ENCODE measurements at regions not wholly inside any gene's neighbourhood (a gene's known extent, or its start where the extent isn't known, plus 50 kb on each side); places are given as distances from the start of the nearest gene placed in this dataset.

GRCh38 chr5:168054091-168054490 lies 237.4 kb upstream of the WWC1 start:
- Histone ChIP-seq H3K4me1 (ENCODE audit: control insufficient read depth, insufficient read depth, low read length) (no peaks in the 10 kb centered on the region), H3K79me2 (ENCODE audit: control insufficient read depth, insufficient read depth, low read length) (no peaks in the 10 kb centered on the region), H3K9ac (ENCODE audit: control insufficient read depth, insufficient read depth, low read length) (no peak overlapping the region), H3K9me3 (replicated peaks; ENCODE audit: control insufficient read depth, insufficient read depth, low read length) (no peaks in the 10 kb centered on the region; the same call in 2 of the 3 replicates), H3K4me2 (ENCODE audit: control insufficient read depth, insufficient read depth) (no peak overlapping the region), H2AFZ (ENCODE audit: control insufficient read depth, low read depth, low read length) (no peak overlapping the region), H3K27ac (ENCODE audit: control insufficient read depth, insufficient read depth) (no peak overlapping the region), H3K27me3 (replicated peaks in 1 of 2; ENCODE audit: control insufficient read depth in 2 of 2, insufficient read depth in 2 of 2, low read length in 1 of 2) (no peaks in the 10 kb centered on the region), H4K20me1 (ENCODE audit: control insufficient read depth, insufficient read depth) (no peaks in the 10 kb centered on the region), H3K36me3 (ENCODE audit: control insufficient read depth in 2 of 2, insufficient read depth in 2 of 2, low read length in 1 of 2) (no peaks in the 10 kb centered on the region), H3K4me3 (no peak overlapping the region)
- ChIA-PET RAD21 (ENCODE audit: unreplicated experiment) (no interaction called here), SMC1A (ENCODE audit: uncharacterized antibody, unreplicated experiment) (interaction anchor here (2.2 kb wide), 1 partner anchor 7 kb away, joined by 5 read pairs; no protein-coding TSS in a partner anchor), CTCF (interaction anchor here (1.2 kb wide), 1 partner anchor 130 kb away, joined by 3 read pairs; no protein-coding TSS in a partner anchor), POLR2A (no interaction called here)
- WGBS (ENCODE audit: insufficient coverage, insufficient replicate concordance, low lambda C conversion rate, missing lambda C conversion rate) = 50% methylated on average over 2 of the region's 2 CpGs
- intact Hi-C loops (cut with micrococcal nuclease; ENCODE audit: unreplicated experiment) = no loop called here
- no peak for DNase-seq (ENCODE audit: low read depth, low spot score)
- no peak for FAIRE-seq
- BruUV-seq (replicated peaks) = no TSS peak
- no peak for ATAC-seq
- in situ Hi-C loops (cut with MboI) = no loop called here
- TF ChIP-seq SMARCA5 (IDR thresholded peaks at IDR 0.05) (no peak), KAT2A (conservative IDR thresholded peaks at IDR 0.05; ENCODE audit: control insufficient read depth, low read depth, low read length) (no peak), ZZZ3 (IDR thresholded peaks at IDR 0.05; ENCODE audit: control insufficient read depth, insufficient read length, low read depth) (no peak), WRNIP1 (IDR thresholded peaks at IDR 0.05; ENCODE audit: borderline replicate concordance, low read depth, low read length) (no peak), USF1 (IDR thresholded peaks at IDR 0.05; ENCODE audit: borderline replicate concordance, extremely low read length, insufficient read depth, low read depth, low read length) (no peak), ZNF384 (IDR thresholded peaks at IDR 0.05; ENCODE audit: borderline replicate concordance, low read depth, low read length) (no peak), SPI1 (IDR thresholded peaks at IDR 0.05; ENCODE audit: borderline replicate concordance, insufficient read depth, low read depth, low read length) (no peak), EGR1 (IDR thresholded peaks at IDR 0.05; ENCODE audit: borderline replicate concordance in 1 of 2, low read depth in 2 of 2, low read length in 2 of 2) (no peak), JUND (IDR thresholded peaks at IDR 0.05; ENCODE audit: low read depth, low read length) (no peak), POLR2AphosphoS2 (IDR thresholded peaks at IDR 0.05; ENCODE audit: low read depth, low read length) (no peak), PAX8 (IDR thresholded peaks at IDR 0.05) (no peak), GATAD2B (conservative IDR thresholded peaks at IDR 0.05; ENCODE audit: low read depth) (no peak)
- TF ChIP-seq, protein P1, sequence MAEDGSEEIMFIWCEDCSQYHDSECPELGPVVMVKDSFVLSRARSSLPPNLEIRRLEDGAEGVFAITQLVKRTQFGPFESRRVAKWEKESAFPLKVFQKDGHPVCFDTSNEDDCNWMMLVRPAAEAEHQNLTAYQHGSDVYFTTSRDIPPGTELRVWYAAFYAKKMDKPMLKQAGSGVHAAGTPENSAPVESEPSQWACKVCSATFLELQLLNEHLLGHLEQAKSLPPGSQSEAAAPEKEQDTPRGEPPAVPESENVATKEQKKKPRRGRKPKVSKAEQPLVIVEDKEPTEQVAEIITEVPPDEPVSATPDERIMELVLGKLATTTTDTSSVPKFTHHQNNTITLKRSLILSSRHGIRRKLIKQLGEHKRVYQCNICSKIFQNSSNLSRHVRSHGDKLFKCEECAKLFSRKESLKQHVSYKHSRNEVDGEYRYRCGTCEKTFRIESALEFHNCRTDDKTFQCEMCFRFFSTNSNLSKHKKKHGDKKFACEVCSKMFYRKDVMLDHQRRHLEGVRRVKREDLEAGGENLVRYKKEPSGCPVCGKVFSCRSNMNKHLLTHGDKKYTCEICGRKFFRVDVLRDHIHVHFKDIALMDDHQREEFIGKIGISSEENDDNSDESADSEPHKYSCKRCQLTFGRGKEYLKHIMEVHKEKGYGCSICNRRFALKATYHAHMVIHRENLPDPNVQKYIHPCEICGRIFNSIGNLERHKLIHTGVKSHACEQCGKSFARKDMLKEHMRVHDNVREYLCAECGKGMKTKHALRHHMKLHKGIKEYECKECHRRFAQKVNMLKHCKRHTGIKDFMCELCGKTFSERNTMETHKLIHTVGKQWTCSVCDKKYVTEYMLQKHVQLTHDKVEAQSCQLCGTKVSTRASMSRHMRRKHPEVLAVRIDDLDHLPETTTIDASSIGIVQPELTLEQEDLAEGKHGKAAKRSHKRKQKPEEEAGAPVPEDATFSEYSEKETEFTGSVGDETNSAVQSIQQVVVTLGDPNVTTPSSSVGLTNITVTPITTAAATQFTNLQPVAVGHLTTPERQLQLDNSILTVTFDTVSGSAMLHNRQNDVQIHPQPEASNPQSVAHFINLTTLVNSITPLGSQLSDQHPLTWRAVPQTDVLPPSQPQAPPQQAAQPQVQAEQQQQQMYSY (CRISPR knock-in tag; IDR thresholded peaks at IDR 0.05) = no peak
- TF ChIP-seq, protein P2, sequence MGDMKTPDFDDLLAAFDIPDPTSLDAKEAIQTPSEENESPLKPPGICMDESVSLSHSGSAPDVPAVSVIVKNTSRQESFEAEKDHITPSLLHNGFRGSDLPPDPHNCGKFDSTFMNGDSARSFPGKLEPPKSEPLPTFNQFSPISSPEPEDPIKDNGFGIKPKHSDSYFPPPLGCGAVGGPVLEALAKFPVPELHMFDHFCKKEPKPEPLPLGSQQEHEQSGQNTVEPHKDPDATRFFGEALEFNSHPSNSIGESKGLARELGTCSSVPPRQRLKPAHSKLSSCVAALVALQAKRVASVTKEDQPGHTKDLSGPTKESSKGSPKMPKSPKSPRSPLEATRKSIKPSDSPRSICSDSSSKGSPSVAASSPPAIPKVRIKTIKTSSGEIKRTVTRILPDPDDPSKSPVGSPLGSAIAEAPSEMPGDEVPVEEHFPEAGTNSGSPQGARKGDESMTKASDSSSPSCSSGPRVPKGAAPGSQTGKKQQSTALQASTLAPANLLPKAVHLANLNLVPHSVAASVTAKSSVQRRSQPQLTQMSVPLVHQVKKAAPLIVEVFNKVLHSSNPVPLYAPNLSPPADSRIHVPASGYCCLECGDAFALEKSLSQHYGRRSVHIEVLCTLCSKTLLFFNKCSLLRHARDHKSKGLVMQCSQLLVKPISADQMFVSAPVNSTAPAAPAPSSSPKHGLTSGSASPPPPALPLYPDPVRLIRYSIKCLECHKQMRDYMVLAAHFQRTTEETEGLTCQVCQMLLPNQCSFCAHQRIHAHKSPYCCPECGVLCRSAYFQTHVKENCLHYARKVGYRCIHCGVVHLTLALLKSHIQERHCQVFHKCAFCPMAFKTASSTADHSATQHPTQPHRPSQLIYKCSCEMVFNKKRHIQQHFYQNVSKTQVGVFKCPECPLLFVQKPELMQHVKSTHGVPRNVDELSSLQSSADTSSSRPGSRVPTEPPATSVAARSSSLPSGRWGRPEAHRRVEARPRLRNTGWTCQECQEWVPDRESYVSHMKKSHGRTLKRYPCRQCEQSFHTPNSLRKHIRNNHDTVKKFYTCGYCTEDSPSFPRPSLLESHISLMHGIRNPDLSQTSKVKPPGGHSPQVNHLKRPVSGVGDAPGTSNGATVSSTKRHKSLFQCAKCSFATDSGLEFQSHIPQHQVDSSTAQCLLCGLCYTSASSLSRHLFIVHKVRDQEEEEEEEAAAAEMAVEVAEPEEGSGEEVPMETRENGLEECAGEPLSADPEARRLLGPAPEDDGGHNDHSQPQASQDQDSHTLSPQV (IDR thresholded peaks at IDR 0.05) = no peak

All from GM12878 (cell line).